ENCODE measurements at regions not wholly inside any gene's neighbourhood (a gene's known extent, or its start where the extent isn't known, plus 50 kb on each side); places are given as distances from the start of the nearest gene placed in this dataset.

- Mint-ChIP-seq H3K4me1 (ENCODE audit: unreplicated experiment) (peaks cover 3% of the 10 kb centered on the region), H3K27me3 (ENCODE audit: unreplicated experiment) (peaks cover 4% of the 10 kb centered on the region), H3K4me3 (ENCODE audit: unreplicated experiment) (no peak overlapping the region), H3K9me3 (ENCODE audit: unreplicated experiment) (peaks cover 5% of the 10 kb centered on the region), H3K36me3 (ENCODE audit: unreplicated experiment) (no peaks in the 10 kb centered on the region), H3K27ac (ENCODE audit: unreplicated experiment) (no peak overlapping the region)
- DNase-seq (ENCODE audit: extremely low spot score, unreplicated experiment): no peak
- no peak for TF ChIP-seq CTCF (IDR thresholded peaks at IDR 0.05)
Observed at GRCh38 chr2:48132271-48132625, 182.2 kb upstream of the FOXN2 start.

- peaks cover 3% of the 10 kb centered on the region for H3K4me1 Mint-ChIP-seq (ENCODE audit: unreplicated experiment)
- DNase-seq (ENCODE audit: extremely low spot score, unreplicated experiment): no peak
- H3K4me3 Mint-ChIP-seq (ENCODE audit: unreplicated experiment): no peak overlapping the region
- H3K27me3 Mint-ChIP-seq (ENCODE audit: unreplicated experiment): peaks cover 12% of the 10 kb centered on the region
- no peak for TF ChIP-seq CTCF (IDR thresholded peaks at IDR 0.05)
- H3K36me3 Mint-ChIP-seq (ENCODE audit: unreplicated experiment): no peaks in the 10 kb centered on the region
- H3K9me3 Mint-ChIP-seq (ENCODE audit: unreplicated experiment): peaks cover 5% of the 10 kb centered on the region
- H3K27ac Mint-ChIP-seq (ENCODE audit: unreplicated experiment): no peak overlapping the region
Observed at GRCh38 chr2:48134704-48135103, 179.8 kb upstream of the FOXN2 start.

- no peak for TF ChIP-seq CTCF (IDR thresholded peaks at IDR 0.05)
- peaks cover 3% of the 10 kb centered on the region for H3K4me1 Mint-ChIP-seq (ENCODE audit: unreplicated experiment)
- no peaks in the 10 kb centered on the region for H3K36me3 Mint-ChIP-seq (ENCODE audit: unreplicated experiment)
- H3K9me3 Mint-ChIP-seq (ENCODE audit: unreplicated experiment): peaks cover 5% of the 10 kb centered on the region
- H3K4me3 Mint-ChIP-seq (ENCODE audit: unreplicated experiment): no peak overlapping the region
- no peak for DNase-seq (ENCODE audit: extremely low spot score, unreplicated experiment)
- H3K27ac Mint-ChIP-seq (ENCODE audit: unreplicated experiment): no peak overlapping the region
- peaks cover 12% of the 10 kb centered on the region for H3K27me3 Mint-ChIP-seq (ENCODE audit: unreplicated experiment)
Observed at GRCh38 chr2:48135797-48136196, 178.7 kb upstream of the FOXN2 start.

- Mint-ChIP-seq H3K27ac (ENCODE audit: unreplicated experiment) (no peak overlapping the region), H3K4me3 (ENCODE audit: unreplicated experiment) (no peak overlapping the region), H3K27me3 (ENCODE audit: unreplicated experiment) (peaks cover 23% of the 10 kb centered on the region), H3K36me3 (ENCODE audit: unreplicated experiment) (no peaks in the 10 kb centered on the region), H3K9me3 (ENCODE audit: unreplicated experiment) (peaks cover 5% of the 10 kb centered on the region), H3K4me1 (ENCODE audit: unreplicated experiment) (no peaks in the 10 kb centered on the region)
- no peak for TF ChIP-seq CTCF (IDR thresholded peaks at IDR 0.05)
- no peak for DNase-seq (ENCODE audit: extremely low spot score, unreplicated experiment)
Observed at GRCh38 chr2:48137829-48138228, 176.7 kb upstream of the FOXN2 start.

- H3K4me1 Mint-ChIP-seq (ENCODE audit: unreplicated experiment): no peaks in the 10 kb centered on the region
- no peaks in the 10 kb centered on the region for H3K36me3 Mint-ChIP-seq (ENCODE audit: unreplicated experiment)
- no peak for DNase-seq (ENCODE audit: extremely low spot score, unreplicated experiment)
- H3K4me3 Mint-ChIP-seq (ENCODE audit: unreplicated experiment): no peak overlapping the region
- H3K27me3 Mint-ChIP-seq (ENCODE audit: unreplicated experiment): peaks cover 24% of the 10 kb centered on the region
- TF ChIP-seq CTCF (IDR thresholded peaks at IDR 0.05): no peak
- peaks cover 5% of the 10 kb centered on the region for H3K9me3 Mint-ChIP-seq (ENCODE audit: unreplicated experiment)
- H3K27ac Mint-ChIP-seq (ENCODE audit: unreplicated experiment): no peak overlapping the region
Observed at GRCh38 chr2:48138898-48139297, 175.6 kb upstream of the FOXN2 start.

All from osteocyte (in vitro differentiated cells).